ENCODE measurements at regions not wholly inside any gene's neighbourhood (a gene's known extent, or its start where the extent isn't known, plus 50 kb on each side); places are given as distances from the start of the nearest gene placed in this dataset.

GRCh38 chr1:168942165-168942564, 164.3 kb upstream of the ATP1B1 start:
- Mint-ChIP-seq H3K27ac (ENCODE audit: unreplicated experiment) (no peak overlapping the region), H3K4me1 (no peaks in the 10 kb centered on the region), H3K36me3 (ENCODE audit: low read depth) (no peaks in the 10 kb centered on the region), H3K4me3 (no peak overlapping the region), H3K27me3 (ENCODE audit: low read depth) (no peaks in the 10 kb centered on the region), H3K9me3 (no peaks in the 10 kb centered on the region)
- no peak for DNase-seq (ENCODE audit: low read depth, low spot score)
- no peak for TF ChIP-seq CTCF (conservative IDR thresholded peaks at IDR 0.05)

- Mint-ChIP-seq H3K4me3 (no peak overlapping the region), H3K4me1 (no peaks in the 10 kb centered on the region), H3K27ac (ENCODE audit: unreplicated experiment) (no peak overlapping the region), H3K9me3 (no peaks in the 10 kb centered on the region), H3K27me3 (ENCODE audit: low read depth) (no peaks in the 10 kb centered on the region), H3K36me3 (ENCODE audit: low read depth) (no peaks in the 10 kb centered on the region)
- no peak for TF ChIP-seq CTCF (conservative IDR thresholded peaks at IDR 0.05)
- no peak for DNase-seq (ENCODE audit: low read depth, low spot score)
Measured at GRCh38 chr1:168945870-168946269, 160.6 kb upstream of the ATP1B1 start.

GRCh38 chr1:168947041-168947440, 159.4 kb upstream of the ATP1B1 start:
- no peak overlapping the region for H3K4me3 Mint-ChIP-seq

GRCh38 chr1:168949672-168950071, 156.8 kb upstream of the ATP1B1 start:
- Mint-ChIP-seq H3K36me3 (ENCODE audit: low read depth) (no peaks in the 10 kb centered on the region), H3K4me3 (no peak overlapping the region), H3K27me3 (ENCODE audit: low read depth) (no peaks in the 10 kb centered on the region), H3K27ac (ENCODE audit: unreplicated experiment) (no peak overlapping the region), H3K9me3 (no peaks in the 10 kb centered on the region), H3K4me1 (no peaks in the 10 kb centered on the region)
- DNase-seq (ENCODE audit: low read depth, low spot score): no peak
- no peak for TF ChIP-seq CTCF (conservative IDR thresholded peaks at IDR 0.05)

More at GRCh38 chr1:168947041-168947440, 159.4 kb upstream of the ATP1B1 start:
- no peak overlapping the region for H3K27ac Mint-ChIP-seq (ENCODE audit: unreplicated experiment)
- TF ChIP-seq CTCF (conservative IDR thresholded peaks at IDR 0.05): no peak
- no peaks in the 10 kb centered on the region for H3K36me3 Mint-ChIP-seq (ENCODE audit: low read depth)
- no peaks in the 10 kb centered on the region for H3K27me3 Mint-ChIP-seq (ENCODE audit: low read depth)
- no peaks in the 10 kb centered on the region for H3K9me3 Mint-ChIP-seq
- no peak for DNase-seq (ENCODE audit: low read depth, low spot score)
- H3K4me1 Mint-ChIP-seq: no peaks in the 10 kb centered on the region

- DNase-seq (ENCODE audit: low read depth, low spot score): no peak
- no peak for TF ChIP-seq CTCF (conservative IDR thresholded peaks at IDR 0.05)
- Mint-ChIP-seq H3K4me3 (no peak overlapping the region), H3K27ac (ENCODE audit: unreplicated experiment) (no peak overlapping the region), H3K27me3 (ENCODE audit: low read depth) (no peaks in the 10 kb centered on the region), H3K4me1 (peaks cover 10% of the 10 kb centered on the region), H3K36me3 (ENCODE audit: low read depth) (no peaks in the 10 kb centered on the region), H3K9me3 (peaks cover 3% of the 10 kb centered on the region)
Measured at GRCh38 chr1:168957818-168958217, 148.7 kb upstream of the ATP1B1 start.

Measured in neural crest cell (in vitro differentiated cells).